Endothelial cell (in vitro differentiated cells): ENCODE measurements at regions not wholly inside any gene's neighbourhood (a gene's known extent, or its start where the extent isn't known, plus 50 kb on each side); places are given as distances from the start of the nearest gene placed in this dataset.
A peak's percentile ranks its signal among the peaks of the same experiment; 100 is the strongest.

Experiments used
- DNase-seq: peaks from one replicate; pipeline ENCODE4 v3.0.0; 2021; ENCODE audit warnings: low spot score
- H3K27ac Mint-ChIP-seq: one replicate; pipeline ENCODE4 v1.8.0; 2021; ENCODE audit warnings: mixed read lengths, inconsistent platforms; ENCODE audit not compliant: unreplicated experiment
- H3K27me3 Mint-ChIP-seq: one replicate; pipeline ENCODE4 v1.8.0; 2021; ENCODE audit warnings: mild to moderate bottlenecking, moderate library complexity, mixed read lengths, inconsistent platforms; ENCODE audit not compliant: unreplicated experiment
- H3K36me3 Mint-ChIP-seq: one replicate; pipeline ENCODE4 v1.8.0; 2021; ENCODE audit warnings: mild to moderate bottlenecking, low read depth, mixed read lengths, inconsistent platforms; ENCODE audit not compliant: unreplicated experiment
- H3K4me1 Mint-ChIP-seq: one replicate; pipeline ENCODE4 v1.8.0; 2021; ENCODE audit warnings: mild to moderate bottlenecking, mixed read lengths, inconsistent platforms; ENCODE audit not compliant: unreplicated experiment
- H3K4me3 Mint-ChIP-seq: one replicate; pipeline ENCODE4 v1.8.0; 2021; ENCODE audit warnings: mild to moderate bottlenecking, mixed read lengths, inconsistent platforms; ENCODE audit not compliant: unreplicated experiment
- H3K9me3 Mint-ChIP-seq: one replicate; pipeline ENCODE4 v1.8.0; 2021; ENCODE audit warnings: mixed read lengths, inconsistent platforms; ENCODE audit not compliant: unreplicated experiment
- CTCF ChIP-seq: fragments of 200-600 bp; sonication (generic); IDR thresholded peaks from one replicate; pipeline ENCODE4 v1.5.0; 2021; ENCODE audit warnings: antibody characterized with exemption; ENCODE audit not compliant: unreplicated experiment

DNA sequence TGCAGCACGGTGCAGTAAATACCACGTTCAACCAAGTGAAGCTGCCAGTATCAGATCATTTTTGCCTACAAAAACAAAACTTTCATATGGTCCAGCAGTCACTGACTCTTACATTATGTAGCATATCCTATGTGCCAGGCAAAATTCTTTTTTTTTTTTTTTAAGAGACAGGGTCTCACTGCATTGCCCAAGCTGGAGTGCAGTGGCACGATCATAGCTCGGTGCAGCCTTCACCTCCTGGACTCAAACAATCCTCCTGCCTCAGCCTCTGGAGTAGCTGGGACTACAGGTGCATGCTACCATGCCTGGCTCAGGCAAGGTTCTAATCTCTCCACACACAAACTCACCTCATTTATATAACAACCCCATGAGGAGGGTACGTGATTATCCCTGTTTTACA is 208.6 kb upstream of the JARID2 start:
- H3K27me3 Mint-ChIP-seq: no peaks in the 10 kb centered on the region
- no peaks in the 10 kb centered on the region for H3K36me3 Mint-ChIP-seq
- H3K4me1 Mint-ChIP-seq: peaks cover 22% of the 10 kb centered on the region
- no peak overlapping the region for H3K27ac Mint-ChIP-seq
- TF ChIP-seq CTCF: no peak
- no peaks in the 10 kb centered on the region for H3K9me3 Mint-ChIP-seq
- DNase-seq: no peak
- no peak overlapping the region for H3K4me3 Mint-ChIP-seq

DNA sequence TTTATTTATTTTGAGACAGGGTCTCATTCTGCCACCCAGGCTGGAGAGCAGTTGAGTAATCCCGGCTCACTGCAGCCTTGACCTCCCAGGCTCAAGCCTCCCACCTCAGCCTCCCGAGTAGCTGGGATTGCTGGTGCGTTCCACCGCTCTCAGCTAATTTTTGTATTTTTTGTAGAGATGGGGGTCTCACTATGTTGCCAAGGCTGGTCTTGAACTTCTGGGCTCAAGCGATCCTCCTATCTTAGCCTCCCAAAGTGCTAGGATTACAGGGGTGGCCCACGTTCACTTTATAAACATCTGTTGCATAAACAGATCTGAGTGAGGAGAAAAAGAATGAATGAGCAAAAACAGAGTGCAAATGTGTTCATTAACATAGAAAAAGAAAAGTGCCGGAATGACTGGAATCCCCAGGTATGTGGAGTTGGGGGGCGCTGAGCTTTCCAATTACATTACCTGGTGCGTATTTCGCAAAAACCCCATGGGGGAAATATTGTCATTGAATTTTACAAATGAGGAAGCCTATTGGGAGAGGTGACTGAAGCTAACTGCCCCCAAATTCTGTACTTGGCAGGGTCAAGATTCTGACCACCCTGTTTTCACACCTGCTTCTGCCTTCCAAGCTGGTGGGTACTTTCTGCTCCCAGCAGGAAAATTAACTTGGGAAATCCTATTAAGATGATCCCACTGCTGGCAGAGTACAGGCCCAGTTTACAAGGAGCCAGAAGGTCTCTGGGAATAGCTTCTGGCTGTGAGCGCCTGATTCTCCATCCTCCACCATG is 207.7 kb upstream of the JARID2 start:
- H3K27ac Mint-ChIP-seq: no peak overlapping the region
- H3K36me3 Mint-ChIP-seq: no peaks in the 10 kb centered on the region
- no peaks in the 10 kb centered on the region for H3K27me3 Mint-ChIP-seq
- H3K9me3 Mint-ChIP-seq: no peaks in the 10 kb centered on the region
- no peak for TF ChIP-seq CTCF
- DNase-seq: no peak
- no peak overlapping the region for H3K4me3 Mint-ChIP-seq
- peaks cover 23% of the 10 kb centered on the region for H3K4me1 Mint-ChIP-seq

GRCh38 chr6:15039136-15039535 is 206.7 kb upstream of the JARID2 start:
- no peaks in the 10 kb centered on the region for H3K36me3 Mint-ChIP-seq
- DNase-seq: no peak
- no peak for TF ChIP-seq CTCF
- H3K9me3 Mint-ChIP-seq: no peaks in the 10 kb centered on the region
- no peak overlapping the region for H3K4me3 Mint-ChIP-seq
- no peaks in the 10 kb centered on the region for H3K27me3 Mint-ChIP-seq
- peak overlapping the region; percentile 94 for H3K27ac Mint-ChIP-seq
- H3K4me1 Mint-ChIP-seq: peaks cover 25% of the 10 kb centered on the region

DNA sequence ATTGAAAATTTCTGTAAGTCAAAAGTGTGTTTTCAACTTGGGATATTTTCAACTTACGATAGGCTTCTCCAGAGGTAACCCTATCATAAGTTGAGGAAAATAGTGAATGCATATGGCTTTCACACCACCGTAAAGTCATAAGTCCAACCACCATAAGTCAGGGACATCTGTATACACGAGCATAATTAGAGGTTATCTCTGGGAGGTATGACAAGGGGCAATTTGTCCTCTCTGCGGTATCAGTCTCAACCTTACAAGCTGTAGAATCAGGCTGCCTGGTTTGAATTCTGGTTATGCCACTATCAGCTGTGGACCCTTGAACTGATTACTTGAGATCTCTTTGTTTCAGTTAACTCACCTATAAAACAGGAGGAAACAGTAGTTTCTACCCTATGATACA is 202.9 kb upstream of the JARID2 start:
- TF ChIP-seq CTCF: no peak
- H3K4me3 Mint-ChIP-seq: no peak overlapping the region
- H3K4me1 Mint-ChIP-seq: peaks cover 26% of the 10 kb centered on the region
- DNase-seq: no peak
- H3K27ac Mint-ChIP-seq: no peak overlapping the region
- no peaks in the 10 kb centered on the region for H3K36me3 Mint-ChIP-seq
- H3K27me3 Mint-ChIP-seq: no peaks in the 10 kb centered on the region
- no peaks in the 10 kb centered on the region for H3K9me3 Mint-ChIP-seq

DNA sequence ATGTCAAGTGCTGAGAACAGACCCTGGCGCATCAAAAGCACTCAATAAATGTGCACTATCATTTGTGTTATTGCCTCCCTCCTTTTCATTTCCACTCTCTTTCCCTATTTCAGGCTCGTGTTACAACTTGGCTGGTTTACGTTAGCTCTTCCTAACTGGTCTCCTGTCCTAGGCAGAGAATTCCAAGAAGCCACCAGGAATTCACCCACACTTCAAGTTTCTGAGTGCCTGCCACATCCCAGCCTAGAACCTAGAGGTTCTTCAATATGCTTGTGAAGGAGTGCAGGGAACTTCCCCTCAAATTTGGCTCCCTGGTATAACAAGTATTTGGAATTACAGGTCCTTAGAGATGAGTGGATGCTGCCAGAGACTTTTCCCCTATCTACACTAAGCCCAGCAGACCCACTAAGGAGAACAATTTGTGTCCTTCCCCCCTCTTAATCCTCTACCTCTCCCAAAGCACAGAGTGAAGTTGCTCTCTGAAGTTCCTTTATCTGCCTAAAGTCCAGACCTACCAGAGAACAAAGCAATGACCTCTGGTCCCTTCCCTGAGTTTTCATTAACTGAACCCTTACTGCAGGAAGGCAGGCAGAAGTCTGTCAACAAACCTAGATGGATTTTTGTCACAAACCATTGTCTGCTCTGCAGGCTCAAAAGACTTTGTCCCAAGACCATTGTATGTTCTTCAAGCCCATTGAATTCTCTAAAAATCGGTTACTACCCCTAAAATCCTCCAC is 201.6 kb upstream of the JARID2 start:
- TF ChIP-seq CTCF: no peak
- no peaks in the 10 kb centered on the region for H3K27me3 Mint-ChIP-seq
- H3K27ac Mint-ChIP-seq: peak overlapping the region; percentile 39
- H3K4me3 Mint-ChIP-seq: no peak overlapping the region
- peaks cover 16% of the 10 kb centered on the region for H3K4me1 Mint-ChIP-seq
- DNase-seq: no peak
- no peaks in the 10 kb centered on the region for H3K36me3 Mint-ChIP-seq
- H3K9me3 Mint-ChIP-seq: no peaks in the 10 kb centered on the region
